Endothelial cell of umbilical vein (primary cell): ENCODE measurements at regions not wholly inside any gene's neighbourhood (a gene's known extent, or its start where the extent isn't known, plus 50 kb on each side); places are given as distances from the start of the nearest gene placed in this dataset.

Source experiments
- BruUV-seq: library from RNA; stranded (reverse); fragments of 400-500 nt; replicated peaks from 2 replicates; lab custom pipeline; 2021; lab: Mats Ljungman, UMichigan
- CTCF ChIA-PET: fragments of 300-600, 350-600 bp; sonication (Branson Sonifier 250); formaldehyde crosslinking; loops from one replicate; lab custom pipeline; 2021; ENCODE audit warnings: antibody characterized with exemption, inconsistent platforms; lab: Charles Lee
- POLR2A ChIA-PET: fragments of 300-600, 350-600 bp; sonication (Branson Sonifier 250); formaldehyde crosslinking; loops from one replicate; lab custom pipeline; 2021; ENCODE audit warnings: antibody characterized with exemption, inconsistent platforms; lab: Charles Lee
- DNase-seq: peaks from one replicate; pipeline ENCODE4 v3.0.0-alpha.2; 2011; ENCODE audit warnings: low read depth, low spot score
- FAIRE-seq: peaks from 2 replicates; lab custom pipeline; 2011; peaks lifted over from hg19 to GRCh38; lab: Jason Lieb, UNC
- H2AFZ ChIP-seq: 2 replicates; pipeline ENCODE4 v1.6.0; 2012; ENCODE audit warnings: low read depth, low read length, control low read depth, inconsistent platforms
- H3K27ac ChIP-seq: 2 replicates; pipeline ENCODE4 v1.5.1; 2011; ENCODE audit warnings: low read depth, mild to moderate bottlenecking, control low read depth, low read length, moderate library complexity; ENCODE audit not compliant: insufficient read depth
- H3K27me3 ChIP-seq, 2 experiments: 2 replicates each; pipeline versions ENCODE4 v1.6.0 to v1.6.1; 2011; ENCODE audit warnings: low read length in 2 of 2, mixed read lengths in 1 of 2; ENCODE audit not compliant: control insufficient read depth in 2 of 2, insufficient read depth in 2 of 2
- H3K36me3 ChIP-seq, 2 experiments: 2 replicates in 1 of 2; 3 replicates in 1 of 2; pipeline ENCODE4 v1.5.1; 2011; ENCODE audit warnings: low read length in 2 of 2, mild to moderate bottlenecking in 1 of 2, moderate library complexity in 1 of 2; ENCODE audit not compliant: control insufficient read depth in 2 of 2, insufficient read depth in 2 of 2; ENCODE audit errors: extremely low read depth in 1 of 2
- H3K4me1 ChIP-seq: 3 replicates; pipeline ENCODE4 v1.5.1; 2011; ENCODE audit warnings: mild to moderate bottlenecking, low read length; ENCODE audit not compliant: control insufficient read depth, insufficient read depth; ENCODE audit errors: extremely low read depth
- H3K4me2 ChIP-seq: 2 replicates; pipeline ENCODE4 v1.6.1; 2011; ENCODE audit warnings: low read length, control low read depth, mixed read lengths; ENCODE audit not compliant: insufficient read depth
- H3K4me3 ChIP-seq, 3 experiments: fragments of 200-600 bp in 1 of 3; sonication (generic), shearing (Covaris generic) in 1 of 3; replicated peaks in 1 of 3; 2 replicates each; pipeline ENCODE4 v1.5.1; 2011 to 2016; ENCODE audit warnings: control low read depth in 3 of 3, low read length in 3 of 3, mild to moderate bottlenecking in 2 of 3, inconsistent platforms in 1 of 3, low read depth in 1 of 3, moderate library complexity in 1 of 3; ENCODE audit not compliant: insufficient read depth in 1 of 3
- H3K79me2 ChIP-seq: 2 replicates; pipeline ENCODE4 v1.6.0; 2012; ENCODE audit warnings: low read length, inconsistent platforms; ENCODE audit not compliant: control insufficient read depth, insufficient read depth
- H3K9ac ChIP-seq: replicated peaks from 2 replicates; pipeline ENCODE3; 2011; ENCODE audit warnings: low read length, control low read depth; ENCODE audit not compliant: insufficient read depth; ENCODE audit errors: extremely low read depth
- H3K9me1 ChIP-seq: replicated peaks from 3 replicates; pipeline ENCODE4 v1.6.0; 2011; ENCODE audit warnings: mild to moderate bottlenecking, low read length; ENCODE audit not compliant: control insufficient read depth, insufficient read depth; ENCODE audit errors: extremely low read depth
- H3K9me3 ChIP-seq: replicated peaks from 2 replicates; pipeline ENCODE4 v1.5.1; 2012; ENCODE audit warnings: low read length, inconsistent platforms; ENCODE audit not compliant: control insufficient read depth, insufficient read depth
- H4K20me1 ChIP-seq: replicated peaks from 2 replicates; pipeline ENCODE3; 2011; ENCODE audit warnings: mild to moderate bottlenecking, low read length; ENCODE audit not compliant: control insufficient read depth, insufficient read depth; ENCODE audit errors: extremely low read depth
- CTCF ChIP-seq, 2 donors: IDR thresholded peaks; 1 replicate in 1 of 2; 2 replicates in 1 of 2; pipeline ENCODE4 v1.5.1; 2011; ENCODE audit warnings: low read length in 2 of 2, mild to moderate bottlenecking in 2 of 2, moderate library complexity in 2 of 2, control low read depth in 1 of 2, inconsistent platforms in 1 of 2, low read depth in 1 of 2; ENCODE audit not compliant: insufficient read depth in 1 of 2; ENCODE audit errors: extremely low read depth in 1 of 2
- EZH2 ChIP-seq: IDR thresholded peaks from 2 replicates; pipeline ENCODE4 v1.6.1; 2012; ENCODE audit warnings: borderline replicate concordance, low read depth, mild to moderate bottlenecking, moderate library complexity, low read length, inconsistent platforms; ENCODE audit not compliant: severe bottlenecking
- FOS ChIP-seq: IDR thresholded peaks from 2 replicates; pipeline ENCODE4 v1.6.1; 2011; ENCODE audit warnings: mild to moderate bottlenecking, low read length, moderate library complexity, borderline replicate concordance; ENCODE audit not compliant: insufficient read depth
- GATA2 ChIP-seq: IDR thresholded peaks from 2 replicates; pipeline ENCODE4 v1.7.0; 2011; ENCODE audit warnings: low read depth, mild to moderate bottlenecking, moderate library complexity, mixed read lengths, low read length; ENCODE audit not compliant: insufficient read length, insufficient read depth
- JUN ChIP-seq: IDR thresholded peaks from 2 replicates; pipeline ENCODE4 v1.6.1; 2011; ENCODE audit warnings: borderline replicate concordance, low read depth; ENCODE audit not compliant: insufficient read length, insufficient read depth
- MAX ChIP-seq: IDR thresholded peaks from 2 replicates; pipeline ENCODE4 v1.6.1; 2011; ENCODE audit not compliant: insufficient read depth, insufficient read length
- MYC ChIP-seq: IDR thresholded peaks from one replicate; pipeline ENCODE4 v1.6.1; 2011; ENCODE audit warnings: mild to moderate bottlenecking, low read depth, low read length
- POLR2A ChIP-seq: IDR thresholded peaks from 2 replicates; pipeline ENCODE4 v1.6.1; 2012; ENCODE audit warnings: low read depth, mild to moderate bottlenecking, control low read depth, low read length
- POLR2AphosphoS5 ChIP-seq: IDR thresholded peaks from 2 replicates; pipeline ENCODE4 v1.6.1; 2012; ENCODE audit warnings: low read depth, mild to moderate bottlenecking, control low read depth, low read length, moderate library complexity; ENCODE audit not compliant: insufficient read depth
- dilution Hi-C: fragments of 300-500 bp; cut with MboI; formaldehyde crosslinking; loops from one replicate; pipeline ENCODE4 v1.15.0; 2019; ENCODE audit warnings: low sequenced_read_pairs; ENCODE audit not compliant: extremely low pct_ligation_motif_present
- intact Hi-C: fragments of 100-400 bp; cut with micrococcal nuclease; formaldehyde crosslinking; loops from one replicate; pipeline ENCODE4 v1.10.0; 2022

GRCh38 chr6:14462135-14462534, 344.6 kb downstream of the CD83 start:
- Histone ChIP-seq H4K20me1 (no peaks in the 10 kb centered on the region), H3K27me3 (no peaks in the 10 kb centered on the region), H3K36me3 (no peaks in the 10 kb centered on the region), H3K9me3 (peaks cover 2% of the 10 kb centered on the region), H3K9ac (no peak overlapping the region), H3K79me2 (no peaks in the 10 kb centered on the region), H3K4me2 (no peak overlapping the region), H3K27ac (no peak overlapping the region), H2AFZ (no peak overlapping the region), H3K9me1 (no peaks in the 10 kb centered on the region), H3K4me1 (no peaks in the 10 kb centered on the region), H3K4me3 (no peak overlapping the region)
- intact Hi-C loops = no loop called here
- TF ChIP-seq MYC (no peak), POLR2AphosphoS5 (no peak), FOS (no peak)
- ChIA-PET POLR2A (no interaction called here), CTCF (no interaction called here)
- DNase-seq (no peak), FAIRE-seq (no peak)
- no TSS peak for BruUV-seq
- dilution Hi-C loops = no loop called here

GRCh38 chr6:14462566-14462965, 345.0 kb downstream of the CD83 start:
- TF ChIP-seq JUN = no peak
- TF ChIP-seq GATA2 = no peak
- no peak for TF ChIP-seq POLR2A
- no peak for TF ChIP-seq POLR2AphosphoS5
- no peak for TF ChIP-seq FOS
- TF ChIP-seq MAX = no peak
- TF ChIP-seq CTCF (IDR thresholded peaks at IDR 0.05; ENCODE audit: extremely low read depth in 1 of 2, insufficient read depth in 1 of 2, low read depth in 1 of 2, low read length in 2 of 2) = no peak
- no peak for TF ChIP-seq MYC
- no peak for TF ChIP-seq EZH2
- no peaks in the 10 kb centered on the region for H4K20me1 ChIP-seq
- no peaks in the 10 kb centered on the region for H3K36me3 ChIP-seq
- H3K4me1 ChIP-seq = no peaks in the 10 kb centered on the region
- no peak for DNase-seq
- H2AFZ ChIP-seq = no peak overlapping the region
- H3K4me3 ChIP-seq = no peak overlapping the region
- FAIRE-seq = no peak
- no peaks in the 10 kb centered on the region for H3K27me3 ChIP-seq
- H3K9me1 ChIP-seq = no peaks in the 10 kb centered on the region
- POLR2A ChIA-PET = no interaction called here
- intact Hi-C loops (no loop called here), dilution Hi-C loops (no loop called here)
- CTCF ChIA-PET = no interaction called here
- H3K9ac ChIP-seq = no peak overlapping the region
- H3K4me2 ChIP-seq = no peak overlapping the region
- no peak overlapping the region for H3K27ac ChIP-seq
- peaks cover 2% of the 10 kb centered on the region for H3K9me3 ChIP-seq
- H3K79me2 ChIP-seq = no peaks in the 10 kb centered on the region
- no TSS peak for BruUV-seq
